ENCODE measurements at regions not wholly inside any gene's neighbourhood (a gene's known extent, or its start where the extent isn't known, plus 50 kb on each side); places are given as distances from the start of the nearest gene placed in this dataset.

GRCh38 chr12:97335115-97335514, 127.5 kb upstream of the RMST start:
- no peak overlapping the region for H3K4me3 ChIP-seq (ENCODE audit: low read depth, low read length)
- CTCF ChIA-PET = interaction anchor here (0.6 kb wide), 1 partner anchor 192 kb away, joined by 4 read pairs; no protein-coding TSS in a partner anchor

DNA sequence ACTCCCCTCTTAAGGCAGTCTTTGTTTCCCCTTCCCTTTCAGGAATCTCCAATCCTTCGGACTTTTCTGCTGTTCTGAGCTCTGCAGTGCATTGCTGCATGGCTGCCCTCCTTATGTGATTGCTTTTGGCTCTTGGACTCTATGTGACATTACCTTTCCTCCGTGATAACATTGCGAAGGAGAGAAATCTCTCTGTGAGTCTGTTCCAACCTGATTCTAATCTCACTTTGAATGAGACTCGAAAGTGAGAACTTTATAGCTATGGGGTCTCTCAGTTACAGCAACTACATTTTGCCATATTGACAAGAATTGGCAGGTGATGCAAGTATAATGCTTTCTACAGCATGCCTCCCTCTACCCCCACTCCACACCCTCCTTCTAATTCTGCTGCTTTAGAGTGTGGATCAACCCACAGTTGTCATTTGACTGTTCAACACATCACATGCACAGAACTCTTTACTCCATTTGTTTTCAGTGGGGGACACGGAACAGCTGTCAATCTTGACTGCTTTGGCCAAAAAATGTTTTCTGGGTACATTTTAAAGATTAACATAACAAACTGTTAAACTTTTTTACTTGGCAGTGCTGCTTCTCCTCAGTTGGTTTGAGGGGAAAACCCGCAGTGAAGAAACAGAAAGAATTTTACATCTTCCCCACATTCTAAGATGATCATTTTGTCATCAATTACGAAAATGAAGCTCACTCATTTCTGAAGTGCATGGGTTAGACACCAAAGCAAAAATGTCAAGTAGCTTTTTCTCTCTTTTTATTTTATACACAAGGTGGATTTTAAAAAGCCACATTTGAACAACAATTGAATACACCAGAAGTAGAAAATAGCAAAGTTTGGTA, 125.5 kb upstream of the RMST start:
- ChIA-PET POLR2A (no interaction called here), CTCF (no interaction called here)
- H3K4me1 ChIP-seq (ENCODE audit: control insufficient read depth, insufficient read depth, low read length) = no peaks in the 10 kb centered on the region
- no peak overlapping the region for H3K27ac ChIP-seq (ENCODE audit: extremely low read depth, low read depth, low read length)
- no peaks in the 10 kb centered on the region for H3K36me3 ChIP-seq (ENCODE audit: control insufficient read depth in 2 of 2, insufficient read depth in 1 of 2, low read length in 2 of 2)
- no peaks in the 10 kb centered on the region for H3K9me3 ChIP-seq (ENCODE audit: control insufficient read depth, insufficient read depth, low read depth, low read length)
- H3K4me3 ChIP-seq (ENCODE audit: low read depth, low read length) = no peak overlapping the region
- TF ChIP-seq ZNF155 (tag by site-specific recombination; IDR thresholded peaks at IDR 0.05) (no peak), ZNF426 (tag by site-specific recombination; IDR thresholded peaks at IDR 0.05) (no peak), TSHZ1 (tag by site-specific recombination; IDR thresholded peaks at IDR 0.05; ENCODE audit: borderline replicate concordance) (no peak), ZEB2 (tag by site-specific recombination; IDR thresholded peaks at IDR 0.05) (no peak), YY2 (tag by site-specific recombination; IDR thresholded peaks at IDR 0.05) (no peak), ZNF521 (tag by site-specific recombination; IDR thresholded peaks at IDR 0.05) (no peak), ZNF473 (tag by site-specific recombination; IDR thresholded peaks at IDR 0.05) (no peak), YY1 (tag by site-specific recombination; IDR thresholded peaks at IDR 0.05) (no peak), ZNF157 (tag by site-specific recombination; IDR thresholded peaks at IDR 0.05) (no peak), ZNF621 (tag by site-specific recombination; IDR thresholded peaks at IDR 0.05) (no peak), ZNF248 (tag by site-specific recombination; IDR thresholded peaks at IDR 0.05) (no peak), ZNF211 (tag by site-specific recombination; IDR thresholded peaks at IDR 0.05; ENCODE audit: low read depth) (no peak), ZNF585B (tag by site-specific recombination; IDR thresholded peaks at IDR 0.05) (no peak)
- TF ChIP-seq, protein P1, sequence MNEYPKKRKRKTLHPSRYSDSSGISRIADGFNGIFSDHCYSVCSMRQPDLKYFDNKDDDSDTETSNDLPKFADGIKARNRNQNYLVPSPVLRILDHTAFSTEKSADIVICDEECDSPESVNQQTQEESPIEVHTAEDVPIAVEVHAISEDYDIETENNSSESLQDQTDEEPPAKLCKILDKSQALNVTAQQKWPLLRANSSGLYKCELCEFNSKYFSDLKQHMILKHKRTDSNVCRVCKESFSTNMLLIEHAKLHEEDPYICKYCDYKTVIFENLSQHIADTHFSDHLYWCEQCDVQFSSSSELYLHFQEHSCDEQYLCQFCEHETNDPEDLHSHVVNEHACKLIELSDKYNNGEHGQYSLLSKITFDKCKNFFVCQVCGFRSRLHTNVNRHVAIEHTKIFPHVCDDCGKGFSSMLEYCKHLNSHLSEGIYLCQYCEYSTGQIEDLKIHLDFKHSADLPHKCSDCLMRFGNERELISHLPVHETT (tag by site-specific recombination; IDR thresholded peaks at IDR 0.05) = no peak

More at GRCh38 chr12:97335115-97335514, 127.5 kb upstream of the RMST start:
- Histone ChIP-seq H3K4me1 (ENCODE audit: control insufficient read depth, insufficient read depth, low read length) (no peaks in the 10 kb centered on the region), H3K36me3 (ENCODE audit: control insufficient read depth in 2 of 2, insufficient read depth in 1 of 2, low read length in 2 of 2) (no peaks in the 10 kb centered on the region), H3K27ac (ENCODE audit: extremely low read depth, low read depth, low read length) (no peak overlapping the region), H3K9me3 (ENCODE audit: control insufficient read depth, insufficient read depth, low read depth, low read length) (no peaks in the 10 kb centered on the region)
- TF ChIP-seq, protein P2, sequence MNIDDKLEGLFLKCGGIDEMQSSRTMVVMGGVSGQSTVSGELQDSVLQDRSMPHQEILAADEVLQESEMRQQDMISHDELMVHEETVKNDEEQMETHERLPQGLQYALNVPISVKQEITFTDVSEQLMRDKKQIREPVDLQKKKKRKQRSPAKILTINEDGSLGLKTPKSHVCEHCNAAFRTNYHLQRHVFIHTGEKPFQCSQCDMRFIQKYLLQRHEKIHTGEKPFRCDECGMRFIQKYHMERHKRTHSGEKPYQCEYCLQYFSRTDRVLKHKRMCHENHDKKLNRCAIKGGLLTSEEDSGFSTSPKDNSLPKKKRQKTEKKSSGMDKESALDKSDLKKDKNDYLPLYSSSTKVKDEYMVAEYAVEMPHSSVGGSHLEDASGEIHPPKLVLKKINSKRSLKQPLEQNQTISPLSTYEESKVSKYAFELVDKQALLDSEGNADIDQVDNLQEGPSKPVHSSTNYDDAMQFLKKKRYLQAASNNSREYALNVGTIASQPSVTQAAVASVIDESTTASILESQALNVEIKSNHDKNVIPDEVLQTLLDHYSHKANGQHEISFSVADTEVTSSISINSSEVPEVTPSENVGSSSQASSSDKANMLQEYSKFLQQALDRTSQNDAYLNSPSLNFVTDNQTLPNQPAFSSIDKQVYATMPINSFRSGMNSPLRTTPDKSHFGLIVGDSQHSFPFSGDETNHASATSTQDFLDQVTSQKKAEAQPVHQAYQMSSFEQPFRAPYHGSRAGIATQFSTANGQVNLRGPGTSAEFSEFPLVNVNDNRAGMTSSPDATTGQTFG (tag by site-specific recombination; IDR thresholded peaks at IDR 0.05; ENCODE audit: borderline replicate concordance) = no peak
- TF ChIP-seq ZNF561 (tag by site-specific recombination; IDR thresholded peaks at IDR 0.05; ENCODE audit: borderline replicate concordance) (no peak), AEBP2 (tag by site-specific recombination; IDR thresholded peaks at IDR 0.05; ENCODE audit: borderline replicate concordance) (no peak), OSR2 (tag by site-specific recombination; IDR thresholded peaks at IDR 0.05) (no peak), GLIS1 (tag by site-specific recombination; IDR thresholded peaks at IDR 0.05) (no peak)
- TF ChIP-seq, protein P3, sequence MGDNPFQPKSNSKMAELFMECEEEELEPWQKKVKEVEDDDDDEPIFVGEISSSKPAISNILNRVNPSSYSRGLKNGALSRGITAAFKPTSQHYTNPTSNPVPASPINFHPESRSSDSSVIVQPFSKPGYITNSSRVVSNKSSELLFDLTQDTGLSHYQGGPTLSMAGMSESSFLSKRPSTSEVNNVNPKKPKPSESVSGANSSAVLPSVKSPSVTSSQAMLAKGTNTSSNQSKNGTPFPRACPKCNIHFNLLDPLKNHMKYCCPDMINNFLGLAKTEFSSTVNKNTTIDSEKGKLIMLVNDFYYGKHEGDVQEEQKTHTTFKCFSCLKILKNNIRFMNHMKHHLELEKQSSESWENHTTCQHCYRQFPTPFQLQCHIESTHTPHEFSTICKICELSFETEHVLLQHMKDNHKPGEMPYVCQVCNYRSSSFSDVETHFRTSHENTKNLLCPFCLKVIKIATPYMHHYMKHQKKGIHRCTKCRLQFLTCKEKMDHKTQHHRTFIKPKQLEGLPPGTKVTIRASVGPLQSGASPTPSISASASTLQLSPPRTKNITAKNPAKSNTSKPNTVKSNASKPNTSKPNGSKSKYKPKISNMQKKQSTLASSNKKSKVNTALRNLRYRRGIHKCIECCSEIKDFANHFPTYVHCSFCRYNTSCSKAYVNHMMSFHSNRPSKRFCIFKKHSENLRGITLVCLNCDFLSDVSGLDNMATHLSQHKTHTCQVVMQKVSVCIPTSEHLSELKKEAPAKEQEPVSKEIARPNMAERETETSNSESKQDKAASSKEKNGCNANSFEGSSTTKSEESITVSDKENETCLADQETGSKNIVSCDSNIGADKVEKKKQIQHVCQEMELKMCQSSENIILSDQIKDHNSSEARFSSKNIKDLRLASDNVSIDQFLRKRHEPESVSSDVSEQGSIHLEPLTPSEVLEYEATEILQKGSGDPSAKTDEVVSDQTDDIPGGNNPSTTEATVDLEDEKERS (tag by site-specific recombination; IDR thresholded peaks at IDR 0.05) = no peak
- POLR2A ChIA-PET = no interaction called here
